Stimulated activated CD4-positive, alpha-beta T cell treated with anti-CD3 and anti-CD28 coated beads, Interleukin-12 subunit alpha, Interleukin-12 subunit beta, amount 100 ng/mL, for 24 hours (primary cell): ENCODE measurements at regions not wholly inside any gene's neighbourhood (a gene's known extent, or its start where the extent isn't known, plus 50 kb on each side); places are given as distances from the start of the nearest gene placed in this dataset.

ENCODE experiments used
- DNase-seq, 2 experiments: peaks; one replicate each; pipeline ENCODE4 v3.0.0-alpha.2; 2020; ENCODE audit warnings: low read depth in 2 of 2

- no peak for DNase-seq
Observed at GRCh38 chr10:29026802-29027580, 261.9 kb upstream of the LYZL1 start.

DNA sequence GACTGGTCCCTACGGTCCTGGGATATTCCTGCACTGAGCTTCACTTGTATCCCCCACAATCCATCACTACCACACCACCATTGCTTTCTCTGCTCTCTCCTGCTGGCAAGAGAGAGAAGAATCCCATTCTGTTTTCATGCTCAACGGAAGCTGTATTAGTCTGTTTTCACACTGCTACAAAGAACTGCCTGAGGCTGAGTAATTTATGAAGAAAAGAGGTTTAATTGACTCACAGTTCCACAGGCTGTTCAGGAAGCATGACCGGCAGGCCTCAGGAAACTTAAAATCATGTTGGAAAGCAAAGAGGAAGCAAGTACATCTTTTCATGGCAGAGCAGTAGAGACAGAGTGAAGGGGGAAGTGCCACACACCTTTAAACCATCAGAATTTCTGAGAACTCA lies 260.4 kb upstream of the LYZL1 start:
- DNase-seq: no peak

- DNase-seq: no peak
Observed at GRCh38 chr10:29030900-29031299, 258.0 kb upstream of the LYZL1 start.

GRCh38 chr10:29032169-29032568 lies 256.7 kb upstream of the LYZL1 start:
- DNase-seq: no peak

DNA sequence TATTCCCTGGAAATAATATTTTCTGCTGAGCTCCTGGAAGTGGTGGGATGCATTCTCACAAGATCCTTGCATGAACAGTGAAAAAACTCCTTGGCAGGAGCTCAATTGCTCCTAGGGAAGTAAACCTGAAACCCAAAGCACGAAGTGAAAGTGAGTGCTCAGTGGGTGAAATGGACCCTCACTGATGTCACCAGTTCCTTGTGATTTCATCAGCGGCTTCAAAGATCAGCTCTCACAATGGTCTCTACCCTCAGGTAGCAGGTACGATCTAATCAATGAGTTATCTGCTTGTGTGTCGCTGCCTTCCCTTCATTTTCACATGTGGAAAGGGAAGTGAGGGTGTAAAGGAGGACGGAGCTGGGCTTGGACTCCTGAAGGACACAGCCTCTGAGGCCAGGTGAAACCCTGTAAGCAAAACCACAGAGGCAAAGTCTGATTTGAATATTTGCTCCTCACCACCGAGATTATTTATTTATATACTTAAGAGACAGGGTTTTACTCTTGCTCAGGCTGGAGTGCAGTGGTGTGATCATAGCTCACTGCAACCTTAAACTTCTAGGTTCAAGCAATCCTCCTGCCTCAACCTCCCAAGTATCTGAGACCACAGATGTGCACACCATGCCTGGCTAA lies 255.4 kb upstream of the LYZL1 start:
- no peak for DNase-seq

DNA sequence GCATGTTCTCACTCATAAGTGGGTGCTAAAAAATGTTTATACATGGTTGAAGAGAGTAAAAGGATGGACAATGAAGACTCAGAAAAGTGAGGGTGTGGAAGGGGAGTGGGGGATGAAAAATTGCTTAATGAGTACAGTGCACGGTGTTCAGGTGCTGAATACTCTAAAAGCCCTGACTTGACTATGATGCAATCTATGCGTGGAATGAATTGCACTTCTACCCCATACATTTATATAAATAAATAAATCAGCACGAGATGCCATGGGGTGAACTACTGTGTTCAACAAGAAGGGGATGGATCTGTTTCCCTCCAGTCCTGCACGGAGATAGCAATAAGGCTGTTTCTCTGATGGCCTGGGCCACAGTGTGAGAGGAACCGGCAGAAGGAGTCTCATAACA lies 254.3 kb upstream of the LYZL1 start:
- no peak for DNase-seq

GRCh38 chr10:29035721-29036120 lies 253.1 kb upstream of the LYZL1 start:
- DNase-seq: no peak

GRCh38 chr10:29037348-29038113 lies 251.3 kb upstream of the LYZL1 start:
- no peak for DNase-seq

GRCh38 chr10:29039091-29039490 lies 249.8 kb upstream of the LYZL1 start:
- DNase-seq: no peak

- DNase-seq: no peak
Observed at GRCh38 chr10:29039677-29040189, 249.1 kb upstream of the LYZL1 start.

DNA sequence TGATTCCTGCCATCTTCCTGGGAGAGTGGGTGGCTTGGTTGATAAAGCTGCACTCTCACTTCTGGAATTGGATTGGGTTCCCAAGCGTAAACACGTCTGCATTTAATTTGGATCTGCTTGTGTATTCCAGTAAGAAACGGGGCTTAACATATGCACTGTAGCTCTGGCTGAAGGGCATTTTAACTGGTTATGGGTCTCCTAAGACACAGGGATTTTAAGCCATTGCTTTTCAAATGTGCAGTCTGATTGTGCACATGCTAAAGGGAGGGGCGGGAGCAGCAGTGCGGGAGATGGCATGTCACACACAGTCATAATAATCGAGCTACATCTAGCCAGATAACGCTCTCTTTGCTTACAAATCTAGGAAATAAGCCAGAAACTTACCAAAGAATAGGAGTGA lies 247.3 kb upstream of the LYZL1 start:
- DNase-seq: no peak

GRCh38 chr10:29048506-29048905 lies 240.4 kb upstream of the LYZL1 start:
- no peak for DNase-seq

DNA sequence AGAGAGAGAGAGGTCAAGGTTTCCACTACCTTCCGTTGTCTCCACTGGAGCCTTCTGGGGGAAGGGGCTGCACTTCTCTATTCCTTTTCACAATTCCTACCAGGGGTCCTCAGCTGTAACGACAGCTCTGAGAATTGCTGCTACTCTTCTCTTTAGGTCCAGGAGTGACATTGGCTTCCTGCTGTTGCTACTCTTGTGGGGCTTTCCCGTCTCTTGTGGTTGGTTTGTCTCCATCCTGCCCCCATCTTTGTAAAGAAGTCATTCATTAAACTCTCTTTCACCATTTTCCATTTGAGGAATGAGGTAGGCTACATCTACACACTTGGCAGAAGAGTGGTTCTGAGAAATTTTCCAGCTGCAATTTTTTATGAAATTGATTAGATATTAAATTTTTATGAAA lies 238.8 kb upstream of the LYZL1 start:
- DNase-seq: no peak

- no peak for DNase-seq
Observed at GRCh38 chr10:29055101-29055500, 233.8 kb upstream of the LYZL1 start.

GRCh38 chr10:29056729-29057128 lies 232.1 kb upstream of the LYZL1 start:
- no peak for DNase-seq

DNA sequence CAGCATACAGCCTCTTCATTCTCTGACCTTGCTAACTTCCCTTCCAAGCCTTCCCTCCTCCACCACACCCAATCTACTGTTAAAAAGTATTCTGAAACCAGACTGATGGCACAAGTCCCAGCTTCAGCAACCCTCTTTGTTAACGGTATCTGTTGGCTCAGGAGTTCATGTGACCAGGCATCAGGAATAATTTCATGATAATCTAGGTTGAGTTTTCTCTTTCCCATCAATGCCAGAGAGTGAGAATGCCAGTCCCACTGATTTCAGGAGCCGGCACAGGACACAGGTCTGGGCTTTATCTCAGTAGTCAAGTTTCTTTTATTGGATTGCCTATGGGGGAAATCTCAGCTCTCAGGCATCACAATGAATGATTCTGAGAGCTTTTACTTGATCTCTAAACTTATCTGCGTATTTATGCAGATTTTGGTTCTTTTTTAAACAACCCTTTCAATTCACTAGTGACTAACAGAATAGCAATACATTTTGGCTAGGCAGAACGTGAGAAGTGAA lies 231.0 kb upstream of the LYZL1 start:
- no peak for DNase-seq

GRCh38 chr10:29063806-29064644 lies 224.8 kb upstream of the LYZL1 start:
- DNase-seq: no peak

- DNase-seq: no peak
Observed at GRCh38 chr10:29064680-29065079, 224.2 kb upstream of the LYZL1 start.

GRCh38 chr10:29067161-29067560 lies 221.7 kb upstream of the LYZL1 start:
- DNase-seq: no peak

DNA sequence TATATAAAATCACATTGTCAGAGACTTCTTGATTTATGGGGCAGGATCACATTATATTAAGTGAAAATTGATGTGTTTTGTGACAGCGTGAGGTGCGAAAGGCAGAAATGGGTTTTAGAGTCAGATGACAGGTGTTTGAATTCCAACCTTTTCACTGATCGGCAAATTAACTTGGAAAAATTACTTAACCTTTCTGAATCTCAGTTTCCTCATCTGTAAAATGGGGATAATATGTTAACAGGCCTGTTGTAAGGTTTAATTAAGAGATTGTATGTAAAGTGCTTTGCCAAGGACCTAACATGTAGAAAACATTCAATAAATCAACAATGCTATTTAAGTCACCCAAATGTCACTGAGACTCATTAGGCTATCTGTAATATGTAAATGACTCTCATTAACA lies 221.2 kb upstream of the LYZL1 start:
- no peak for DNase-seq

- DNase-seq: no peak
Observed at GRCh38 chr10:29068302-29068701, 220.6 kb upstream of the LYZL1 start.

- DNase-seq: no peak
Observed at GRCh38 chr10:29068966-29069365, 219.9 kb upstream of the LYZL1 start.
